GM18507 (cell line): ENCODE measurements at regions not wholly inside any gene's neighbourhood (a gene's known extent, or its start where the extent isn't known, plus 50 kb on each side); places are given as distances from the start of the nearest gene placed in this dataset.
"Not testable (repeated sequence)": the region's sequence is repeated elsewhere in the genome, so short reads cannot be mapped to it uniquely, and the experiment has no call there.

ENCODE experiments used
- DNase-seq: peaks from one replicate; pipeline ENCODE4 v3.0.0; 2011; ENCODE audit warnings: low read depth; ENCODE audit not compliant: insufficient read length; ENCODE audit errors: extremely low spot score
- FAIRE-seq: peaks from 2 replicates; lab custom pipeline; 2011; peaks lifted over from hg19 to GRCh38; lab: Jason Lieb, UNC

DNA sequence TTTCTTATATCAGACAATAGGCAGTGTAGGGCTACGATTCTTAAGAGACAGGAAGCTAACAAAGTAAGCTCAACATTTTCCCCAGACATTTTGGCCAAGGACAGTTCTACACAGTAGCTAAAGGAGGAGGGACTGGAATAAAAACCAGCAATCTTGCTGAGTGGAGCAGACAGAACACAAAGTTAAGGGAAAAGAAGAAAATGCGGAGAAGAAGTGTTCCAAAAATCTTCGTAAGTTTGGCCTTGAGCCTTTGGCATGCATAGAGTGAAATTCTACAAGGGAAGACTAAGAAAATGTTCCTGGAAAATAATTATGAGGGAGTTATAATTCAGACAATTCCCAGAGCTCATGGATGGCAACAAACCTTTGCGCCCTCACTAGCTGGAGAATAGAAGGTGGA lies 748.0 kb upstream of the CTNND2 start:
- DNase-seq (no peak), FAIRE-seq (no peak)

DNA sequence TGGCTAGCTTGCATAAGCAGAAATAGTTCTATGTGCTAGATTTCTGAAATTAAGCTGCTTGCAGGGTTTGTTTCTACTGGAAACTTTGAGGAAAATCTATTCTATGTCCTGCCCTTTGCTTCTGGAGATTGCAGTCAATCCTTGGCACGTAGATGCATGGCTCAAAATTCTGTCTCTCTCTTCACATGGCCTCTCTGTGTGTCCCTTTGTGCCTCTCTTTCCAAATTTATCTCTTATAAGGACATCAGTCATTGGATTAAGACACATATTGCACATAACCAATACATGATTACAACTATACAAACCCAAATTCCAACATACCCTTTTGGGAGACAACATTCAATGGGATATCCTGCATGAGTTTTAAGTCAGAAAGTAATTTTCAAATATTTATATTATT lies 744.3 kb upstream of the CTNND2 start:
- no peak for FAIRE-seq
- no peak for DNase-seq

DNA sequence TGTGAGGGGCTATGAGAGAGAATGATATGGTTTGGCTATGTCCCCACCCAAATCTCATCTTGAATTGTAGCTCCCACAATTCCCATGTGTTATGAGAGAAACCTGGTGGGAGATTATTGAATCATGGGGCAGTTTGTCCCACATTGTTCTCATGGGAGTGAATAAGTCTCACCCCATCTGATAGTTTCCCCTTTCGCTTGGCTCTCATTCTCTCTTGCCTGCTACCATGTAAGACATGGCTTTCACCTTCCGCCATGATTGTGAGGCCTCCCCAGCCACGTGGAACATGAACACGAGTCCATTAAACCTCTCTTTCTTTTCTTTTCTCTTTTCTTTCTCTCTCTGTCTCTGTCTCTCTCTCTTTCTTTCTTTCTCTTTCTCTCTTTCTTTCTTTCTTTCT lies 743.4 kb upstream of the CTNND2 start:
- no peak for DNase-seq
- FAIRE-seq, result no peak

DNA sequence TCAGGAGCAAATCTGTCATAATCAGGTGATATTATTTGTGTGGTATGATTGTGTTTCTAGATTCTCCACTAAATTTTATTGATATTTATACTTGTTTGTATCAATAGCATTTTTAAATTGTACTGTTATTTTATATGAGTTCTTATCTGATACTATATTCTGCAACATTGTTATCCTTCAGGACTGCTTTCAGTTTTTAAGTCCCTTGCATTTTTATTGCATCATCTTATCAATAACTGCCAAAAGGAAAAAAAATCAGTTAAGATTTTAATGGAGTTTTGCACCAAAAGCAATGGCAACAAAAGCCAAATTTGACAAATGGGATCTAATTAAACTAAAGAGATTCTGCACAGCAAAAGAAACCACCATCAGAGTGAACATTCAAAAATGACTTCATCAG lies 741.3 kb upstream of the CTNND2 start:
- no peak for FAIRE-seq

DNA sequence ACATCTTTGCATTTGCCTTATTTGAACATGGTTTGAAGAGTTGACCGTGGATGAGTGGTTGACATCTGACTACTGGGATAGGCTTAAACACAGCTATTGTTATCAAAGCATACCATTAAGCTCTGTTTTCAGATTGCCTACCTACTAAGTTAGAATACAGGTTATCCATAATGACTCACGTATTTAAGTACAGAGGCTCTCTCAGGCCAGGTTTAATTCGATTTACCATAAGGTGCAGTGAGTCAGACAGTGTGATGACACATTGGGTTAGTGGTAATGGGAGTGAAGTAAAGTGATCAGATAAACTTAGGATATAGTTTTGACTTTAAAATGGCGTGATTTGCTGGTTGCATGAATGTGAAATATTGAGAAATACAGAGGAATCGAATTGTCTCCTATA lies 732.0 kb upstream of the CTNND2 start:
- DNase-seq, result no peak
- no peak for FAIRE-seq

More for the DNA sequence above, 741.3 kb upstream of the CTNND2 start:
- DNase-seq, result no peak

DNA sequence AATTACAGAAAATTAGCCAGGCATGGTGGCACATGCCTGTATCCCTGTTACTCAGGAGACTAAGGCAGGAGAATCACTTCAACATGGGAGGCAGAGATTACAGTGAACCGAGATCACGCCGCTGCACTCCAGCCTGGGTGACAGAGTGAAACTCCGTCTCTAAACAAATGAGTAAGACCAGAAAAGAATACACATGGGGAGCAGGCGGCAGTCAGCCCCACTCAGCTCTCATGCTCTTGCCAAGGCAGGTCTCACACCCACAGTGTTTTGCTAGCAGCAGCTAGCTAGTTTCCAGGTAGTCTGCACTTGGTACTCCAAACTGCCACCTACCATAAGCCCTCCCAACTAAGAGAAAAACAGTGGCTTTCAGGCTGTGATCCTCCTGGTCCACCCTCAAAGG lies 722.3 kb upstream of the CTNND2 start:
- FAIRE-seq (no peak), DNase-seq (no peak)

DNA sequence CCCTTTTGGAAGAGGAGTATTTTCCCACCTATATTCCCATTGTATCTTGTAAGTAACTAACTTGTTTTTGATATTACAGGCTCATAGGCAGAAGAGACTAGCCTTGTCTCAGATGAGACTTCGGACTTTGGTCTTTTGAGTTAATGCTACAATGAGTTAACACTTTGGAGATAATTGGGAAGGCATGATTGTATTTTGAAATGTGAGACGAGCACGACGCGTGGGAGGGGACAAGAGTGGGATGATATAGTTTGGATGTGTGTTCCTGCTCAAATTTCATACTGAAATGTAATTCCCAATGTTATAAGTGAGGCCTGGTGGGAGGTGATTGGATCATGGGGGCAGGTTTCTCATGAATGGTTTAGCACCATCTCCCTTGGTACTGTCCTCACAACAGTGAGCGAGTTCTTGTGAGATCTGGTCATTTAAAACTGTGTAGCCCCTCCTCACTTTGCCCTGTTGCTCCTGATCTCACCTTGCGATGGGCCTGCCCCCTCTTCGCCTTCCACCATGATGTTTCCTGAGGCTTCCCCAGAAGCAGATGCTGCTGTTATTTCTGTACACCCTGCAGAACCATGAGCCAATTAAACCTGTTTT lies 721.5 kb upstream of the CTNND2 start:
- FAIRE-seq (no peak), DNase-seq (no peak)

DNA sequence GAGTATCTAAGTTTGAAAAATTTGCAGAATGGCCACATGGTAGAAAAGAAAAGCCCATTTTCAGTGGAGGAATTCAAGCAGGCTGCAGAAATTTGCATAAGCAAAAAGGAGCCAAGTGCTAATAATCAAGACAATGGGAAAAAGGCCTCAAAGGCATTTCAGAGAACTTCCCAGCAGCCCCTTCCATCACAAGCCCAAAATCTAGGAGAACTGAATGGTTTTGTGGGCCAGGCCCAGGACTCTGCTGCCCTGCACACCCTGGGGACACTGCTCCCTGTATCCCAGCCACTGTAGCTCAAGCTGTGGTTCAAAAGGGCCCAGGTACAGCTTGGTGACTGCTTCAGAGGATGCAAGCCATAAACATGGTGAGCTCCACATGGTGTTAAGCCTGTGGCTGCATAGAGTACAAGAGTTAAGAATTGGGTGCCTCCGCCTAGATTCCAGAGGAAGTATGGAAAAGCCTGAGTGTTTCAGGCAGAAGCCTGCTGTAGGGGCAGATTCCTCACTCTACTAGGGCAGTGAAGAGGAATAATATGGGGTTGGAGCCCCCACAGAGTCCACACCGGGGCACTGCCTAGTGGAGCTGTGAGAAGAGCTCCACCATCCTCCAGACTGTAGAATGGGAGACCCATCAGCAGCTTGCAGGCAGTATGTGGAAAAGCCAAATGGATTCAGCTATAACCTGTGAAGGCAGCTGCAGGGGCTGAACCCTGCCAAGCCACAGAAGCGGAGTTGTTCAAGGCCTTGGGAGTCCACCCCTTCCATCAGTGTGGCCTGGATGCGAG lies 720.7 kb upstream of the CTNND2 start:
- no peak for FAIRE-seq

DNA sequence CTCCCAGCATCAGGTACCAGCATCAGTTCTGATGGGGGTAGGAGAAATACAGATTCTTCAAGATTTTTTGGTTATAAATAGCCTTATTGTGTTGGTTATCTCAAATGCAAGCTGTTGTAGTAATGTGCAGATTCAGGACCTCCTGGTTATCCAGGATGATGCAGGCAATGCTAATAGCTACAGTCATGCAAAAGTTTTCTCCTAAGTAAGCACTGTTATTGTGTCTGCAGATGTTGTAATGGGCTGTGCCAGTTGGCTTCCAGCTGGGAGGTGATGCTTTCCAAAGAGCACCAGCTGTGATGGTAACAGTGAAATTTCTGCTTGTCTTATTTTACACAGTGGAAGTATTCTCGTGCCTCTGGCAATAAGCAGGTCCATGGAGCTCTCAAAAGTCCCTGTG lies 719.2 kb upstream of the CTNND2 start:
- FAIRE-seq (no peak), DNase-seq (no peak)

More for the DNA sequence above, 720.7 kb upstream of the CTNND2 start:
- DNase-seq, result no peak

DNA sequence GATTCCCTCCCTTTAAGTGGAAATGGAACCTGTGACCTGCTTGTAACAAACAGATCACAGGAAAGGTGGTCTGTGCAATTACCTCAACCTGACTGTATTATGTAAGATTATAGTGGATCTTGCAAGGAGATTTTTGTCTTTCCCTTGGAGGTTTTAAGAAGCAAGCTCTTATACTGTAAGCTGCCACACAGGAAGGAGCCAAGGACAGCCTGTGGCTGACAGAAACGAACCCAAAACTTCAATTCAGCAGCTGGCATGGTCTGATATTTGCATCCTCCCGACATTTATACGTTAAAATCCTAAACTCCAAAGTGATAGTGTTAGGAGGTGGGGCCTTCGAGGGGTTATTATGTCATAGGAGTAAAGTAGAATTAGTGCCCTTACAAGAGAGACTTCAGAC lies 711.8 kb upstream of the CTNND2 start:
- no peak for FAIRE-seq

DNA sequence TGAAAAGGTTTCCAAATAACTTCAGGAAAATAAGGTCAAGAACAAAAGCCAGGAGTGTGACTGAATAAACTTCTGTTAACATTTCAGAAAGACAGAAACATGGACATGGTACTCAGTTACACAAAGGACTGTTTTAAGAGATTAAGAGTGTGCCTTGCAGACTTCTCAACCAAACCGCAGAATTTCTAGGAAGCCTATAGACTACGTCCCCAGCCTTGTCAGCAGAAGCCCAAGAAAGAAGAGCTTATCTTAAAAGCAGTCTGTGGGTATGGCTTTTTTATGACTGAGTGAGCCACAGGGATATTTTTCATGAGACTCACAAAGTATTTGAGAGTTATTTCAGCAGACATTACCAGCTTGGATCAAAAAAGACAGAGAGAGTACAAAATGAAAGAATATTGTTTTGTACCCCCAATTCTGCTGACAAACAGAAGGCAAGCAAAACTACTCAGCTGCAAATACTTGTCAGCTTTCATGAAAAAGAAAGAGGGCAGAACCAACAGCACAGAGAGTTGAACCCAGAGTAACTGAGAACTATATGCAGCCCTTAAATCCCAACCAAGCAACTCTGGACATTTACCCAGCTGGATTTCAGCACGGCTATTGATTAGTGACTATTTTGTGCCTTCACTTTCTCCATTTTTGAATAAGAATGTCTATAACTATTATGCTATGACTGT lies 711.0 kb upstream of the CTNND2 start:
- FAIRE-seq, result no peak
- no peak for DNase-seq

More for the DNA sequence above, 711.8 kb upstream of the CTNND2 start:
- DNase-seq, result no peak

DNA sequence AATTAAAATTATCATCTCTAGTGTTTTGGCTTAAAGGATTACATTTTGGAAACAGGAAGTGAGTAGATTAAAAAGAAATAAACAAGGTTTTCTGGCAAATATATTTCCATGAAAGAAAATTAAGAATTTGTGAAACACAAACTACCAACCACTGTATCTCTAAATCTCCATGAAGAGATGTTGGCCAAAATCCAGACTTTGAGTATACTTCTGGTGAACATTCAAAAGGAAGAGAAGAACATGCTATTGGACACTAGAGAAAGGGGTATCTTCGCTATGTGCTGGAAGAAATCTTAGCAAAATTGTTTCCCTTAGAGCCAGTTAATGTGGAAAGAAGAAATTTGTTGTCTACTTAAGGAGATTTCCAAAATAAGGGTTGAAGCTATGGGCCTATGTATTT lies 710.4 kb upstream of the CTNND2 start:
- no peak for FAIRE-seq
- no peak for DNase-seq

DNA sequence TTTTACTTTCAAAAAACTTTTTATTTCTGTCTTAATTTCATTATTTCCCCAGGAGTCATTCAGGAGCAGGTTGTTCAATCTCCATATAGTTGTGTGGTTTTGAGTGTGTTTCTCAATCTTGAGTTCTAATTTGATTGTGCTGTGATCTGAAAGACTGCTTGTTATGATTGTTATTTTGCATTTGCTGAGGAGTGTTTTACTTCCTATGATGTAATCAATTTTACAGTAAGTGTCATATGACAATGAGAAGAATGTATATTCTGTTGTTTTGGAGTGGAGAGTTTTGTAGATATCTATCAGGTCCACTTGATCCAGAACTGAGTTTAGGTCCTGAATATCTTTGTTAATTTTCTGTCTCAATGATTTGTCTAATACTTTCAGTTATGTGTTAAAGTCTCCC lies 706.9 kb upstream of the CTNND2 start:
- FAIRE-seq (no peak), DNase-seq (no peak)

DNA sequence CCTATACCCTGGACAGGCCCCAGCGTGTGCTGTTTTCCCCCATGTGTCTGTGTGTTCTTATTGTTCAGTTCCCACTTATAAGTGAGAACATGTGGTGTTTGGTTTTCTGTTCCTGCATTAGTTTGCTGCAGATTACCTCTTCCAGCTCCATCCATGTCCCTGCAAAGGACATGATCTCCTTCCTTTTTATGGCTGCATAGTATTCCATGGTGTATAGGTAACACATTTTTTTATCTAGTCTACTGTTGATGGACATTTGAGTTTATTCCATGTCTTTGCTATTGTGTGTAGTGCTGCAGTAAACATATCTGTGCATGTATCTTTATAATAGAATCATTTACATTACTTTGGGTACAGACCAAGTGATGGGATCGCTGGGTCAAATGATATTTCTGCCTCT lies 703.6 kb upstream of the CTNND2 start:
- DNase-seq, FAIRE-seq: not testable (repeated sequence)

DNA sequence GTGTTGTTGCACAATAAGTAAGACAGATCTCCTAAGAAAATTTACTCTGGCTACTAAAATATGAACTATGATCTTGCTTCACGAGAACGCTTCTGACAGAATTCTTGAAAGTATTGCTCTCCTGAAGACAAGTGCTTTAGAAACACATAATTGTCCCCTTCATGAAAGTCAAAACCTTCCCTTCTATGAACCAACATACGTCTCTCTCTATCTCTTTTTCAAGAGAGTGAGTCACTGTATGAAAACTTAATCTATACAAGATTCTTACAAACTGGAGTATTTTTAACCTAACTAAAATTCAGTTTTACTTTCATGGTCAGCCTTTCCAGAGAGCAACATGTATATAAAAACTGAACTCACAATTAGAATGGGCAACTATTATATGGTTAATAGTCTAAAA lies 688.0 kb upstream of the CTNND2 start:
- FAIRE-seq (no peak), DNase-seq (no peak)

DNA sequence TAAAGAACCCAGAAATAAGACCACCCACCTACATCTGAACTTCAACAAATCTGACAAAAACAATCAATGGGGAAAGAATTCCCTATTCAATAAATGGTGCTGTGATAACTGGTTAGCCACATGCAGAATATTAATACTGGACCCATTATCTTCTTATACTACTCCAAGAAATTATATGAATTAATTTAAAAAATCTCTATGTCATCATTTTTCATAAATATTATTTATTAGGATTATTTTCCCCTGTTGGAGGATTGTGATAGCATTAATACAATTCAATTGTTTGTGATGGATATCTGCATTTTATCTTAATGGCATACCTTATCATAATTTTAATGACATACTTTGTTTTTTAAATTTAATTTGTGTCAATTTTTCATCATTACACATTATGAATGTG lies 682.2 kb upstream of the CTNND2 start:
- DNase-seq (no peak), FAIRE-seq (no peak)

DNA sequence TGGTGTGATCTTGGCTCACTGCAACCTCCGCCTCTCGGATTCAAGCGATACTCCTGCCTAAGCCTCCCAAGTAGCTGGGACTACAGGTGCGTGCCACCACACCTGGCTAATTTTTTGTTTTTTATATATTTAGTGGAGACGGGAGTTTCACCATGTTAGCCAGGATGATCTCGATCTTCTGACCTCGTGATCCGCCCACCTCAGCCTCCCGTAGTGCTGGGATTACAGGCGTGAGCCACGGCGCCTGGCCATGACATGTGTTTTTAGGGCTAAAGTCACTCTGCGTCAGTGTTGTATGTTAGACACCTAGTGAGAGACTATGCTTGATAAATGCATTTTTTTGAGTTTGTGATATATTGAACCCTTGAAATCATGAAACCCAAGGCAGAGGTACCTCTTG lies 674.6 kb upstream of the CTNND2 start:
- not testable (repeated sequence) for FAIRE-seq, DNase-seq

DNA sequence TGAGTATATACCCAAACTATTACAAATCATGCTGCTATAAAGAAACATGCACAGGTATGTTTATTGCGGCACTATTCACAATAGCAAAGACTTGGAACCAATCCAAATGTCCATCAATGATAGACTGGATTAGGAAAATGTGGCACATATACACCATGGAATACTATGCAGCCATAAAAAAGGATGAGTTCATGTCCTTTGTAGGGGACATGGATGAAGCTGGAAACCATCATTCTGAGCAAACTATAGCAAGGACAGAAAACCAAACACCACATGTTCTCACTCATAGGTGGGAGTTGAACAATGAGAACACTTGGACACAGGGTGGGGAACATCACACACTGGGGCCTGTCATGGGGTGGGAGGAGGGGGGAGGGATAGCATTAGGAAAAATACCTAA lies 672.7 kb upstream of the CTNND2 start:
- not testable (repeated sequence) for FAIRE-seq, DNase-seq

DNA sequence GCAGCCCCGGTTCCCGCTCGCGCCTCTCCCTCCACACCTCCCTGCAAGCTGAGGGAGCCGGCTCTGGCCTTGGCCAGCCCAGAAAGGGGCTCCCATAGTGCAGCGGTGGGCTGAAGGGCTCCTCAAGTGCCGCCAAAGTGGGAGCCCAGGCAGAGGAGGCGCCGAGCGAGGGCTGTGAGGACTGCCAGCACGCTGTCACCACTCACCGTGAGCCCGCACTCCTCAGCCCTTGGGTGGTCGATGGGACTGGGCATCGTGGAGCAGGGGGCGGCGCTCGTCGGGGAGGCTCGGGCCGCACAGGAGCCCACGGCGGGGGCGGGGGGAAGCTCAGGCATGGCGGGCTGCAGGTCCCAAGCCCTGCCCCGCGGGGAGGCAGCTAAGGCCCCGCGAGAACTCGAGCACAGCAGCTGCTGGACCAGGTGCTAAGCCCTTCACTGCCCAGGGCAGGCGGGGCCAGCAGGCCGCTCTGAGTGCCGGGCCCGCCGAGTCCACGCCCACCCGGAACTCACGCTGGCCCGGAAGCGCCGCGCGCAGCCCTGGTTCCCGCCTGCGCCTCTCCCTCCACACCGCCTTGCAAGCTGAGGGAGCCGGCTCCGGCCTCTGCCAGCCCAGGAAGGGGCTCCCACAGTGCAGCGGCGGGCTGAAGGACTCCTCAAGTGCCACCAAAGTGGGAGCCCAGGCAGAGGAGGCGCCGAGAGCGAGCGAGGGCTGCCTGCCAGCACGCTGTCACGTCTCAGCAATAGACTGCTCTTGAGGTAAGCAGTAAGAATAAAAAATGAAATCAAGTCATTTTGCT lies 670.2 kb upstream of the CTNND2 start:
- FAIRE-seq, DNase-seq: not testable (repeated sequence)

DNA sequence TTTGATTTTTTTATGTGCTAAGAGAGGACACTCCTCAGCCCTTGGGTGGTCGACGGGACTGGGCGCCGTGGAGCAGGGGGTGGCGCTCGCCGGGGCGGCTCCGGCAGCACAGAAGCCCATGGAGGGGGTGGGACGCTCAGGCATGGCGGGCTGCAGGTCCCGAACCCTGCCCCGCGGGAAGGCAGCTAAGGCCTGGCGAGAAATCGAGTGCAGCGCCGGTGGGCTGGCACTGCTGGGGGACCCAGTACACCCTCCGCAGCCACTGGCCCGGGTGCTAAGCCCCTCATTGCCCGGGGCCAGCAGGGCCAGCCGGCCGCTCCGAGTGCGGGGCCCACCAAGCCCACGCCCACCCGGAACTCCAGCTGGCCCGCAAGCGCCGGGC lies 669.7 kb upstream of the CTNND2 start:
- not testable (repeated sequence) for FAIRE-seq, DNase-seq
